ENCODE measurements at regions not wholly inside any gene's neighbourhood (a gene's known extent, or its start where the extent isn't known, plus 50 kb on each side); places are given as distances from the start of the nearest gene placed in this dataset.

GRCh38 chr5:56751572-56752313 is 63.6 kb upstream of the MAP3K1 start:
- intact Hi-C loops (cut with micrococcal nuclease) = no loop called here
- H3K9ac ChIP-seq (ENCODE audit: insufficient read depth, low read length, poor library complexity, severe bottlenecking) = no peak overlapping the region
- H4K20me1 ChIP-seq (ENCODE audit: insufficient read depth, low read length) = no peaks in the 10 kb centered on the region
- H3K4me2 ChIP-seq (replicated peaks; ENCODE audit: extremely low read depth, low read length, poor library complexity, severe bottlenecking) = no peak overlapping the region
- Mint-ChIP-seq H3K27ac (no peak overlapping the region), H3K4me3 (no peak overlapping the region), H3K27me3 (ENCODE audit: low read depth in 3 of 3) (peaks cover 0 to 1% (median 1%) of the 10 kb centered on the region in 3 donors), H3K36me3 (peaks cover 0 to 5% of the 10 kb centered on the region in 2 donors), H3K9me3 (peaks cover 0 to 14% (median 5%) of the 10 kb centered on the region in 7 donors), H3K4me1 (peaks cover under 1% of the 10 kb centered on the region)
- no peak for DNase-seq
- H3K27me3 ChIP-seq (ENCODE audit: control insufficient read depth in 2 of 2, insufficient read depth in 2 of 2, low read length in 2 of 2) = no peaks in the 10 kb centered on the region
- no peak for TF ChIP-seq CTCF (IDR thresholded peaks at IDR 0.05)
- H2AFZ ChIP-seq (ENCODE audit: insufficient read depth, low read depth, low read length, poor library complexity, severe bottlenecking) = no peak overlapping the region
- H3K4me3 ChIP-seq (replicated peaks in 1 of 3; ENCODE audit: low read depth in 2 of 3, low read length in 3 of 3) = no peak overlapping the region
- H3K27ac ChIP-seq (ENCODE audit: low read depth in 1 of 2, low read length in 2 of 2) = no peak overlapping the region
- no peaks in the 10 kb centered on the region for H3K4me1 ChIP-seq (ENCODE audit: control insufficient read depth in 1 of 2, insufficient read depth in 2 of 2, low read length in 2 of 2)
- H3K36me3 ChIP-seq (replicated peaks in 1 of 2; ENCODE audit: control insufficient read depth in 1 of 2, insufficient read depth in 2 of 2, low read length in 2 of 2) = no peaks in the 10 kb centered on the region
- peaks cover 0 to 3% of the 10 kb centered on the region in 2 donors for H3K9me3 ChIP-seq (replicated peaks in 1 of 2; ENCODE audit: control insufficient read depth in 1 of 2, insufficient read depth in 1 of 2, low read length in 2 of 2)
- WGBS (ENCODE audit: insufficient coverage) = 100% methylated on average over 1 of the region's 2 CpGs
- H3K79me2 ChIP-seq (ENCODE audit: insufficient read depth, low read length) = no peaks in the 10 kb centered on the region

GRCh38 chr5:56749842-56750241 is 65.5 kb upstream of the MAP3K1 start:
- intact Hi-C loops (cut with micrococcal nuclease) = no loop called here
- Histone ChIP-seq H3K4me2 (replicated peaks; ENCODE audit: extremely low read depth, low read length, poor library complexity, severe bottlenecking) (no peak overlapping the region), H4K20me1 (ENCODE audit: insufficient read depth, low read length) (no peaks in the 10 kb centered on the region), H2AFZ (ENCODE audit: insufficient read depth, low read depth, low read length, poor library complexity, severe bottlenecking) (no peak overlapping the region), H3K36me3 (replicated peaks in 1 of 2; ENCODE audit: control insufficient read depth in 1 of 2, insufficient read depth in 2 of 2, low read length in 2 of 2) (no peaks in the 10 kb centered on the region), H3K4me1 (ENCODE audit: control insufficient read depth in 1 of 2, insufficient read depth in 2 of 2, low read length in 2 of 2) (no peaks in the 10 kb centered on the region), H3K9ac (ENCODE audit: insufficient read depth, low read length, poor library complexity, severe bottlenecking) (no peak overlapping the region), H3K4me3 (replicated peaks in 1 of 3; ENCODE audit: low read depth in 2 of 3, low read length in 3 of 3) (no peak overlapping the region), H3K27ac (ENCODE audit: low read depth in 1 of 2, low read length in 2 of 2) (no peak overlapping the region), H3K79me2 (ENCODE audit: insufficient read depth, low read length) (no peaks in the 10 kb centered on the region), H3K27me3 (ENCODE audit: control insufficient read depth in 2 of 2, insufficient read depth in 2 of 2, low read length in 2 of 2) (no peaks in the 10 kb centered on the region), H3K9me3 (replicated peaks in 1 of 2; ENCODE audit: control insufficient read depth in 1 of 2, insufficient read depth in 1 of 2, low read length in 2 of 2) (peaks cover 0 to 3% of the 10 kb centered on the region in 2 donors)
- DNase-seq = no peak
- WGBS (ENCODE audit: insufficient coverage) = 100% methylated on average over 2 of the region's 3 CpGs
- Mint-ChIP-seq H3K4me1 (peaks cover 2% of the 10 kb centered on the region), H3K27ac (peak overlapping the region in 1 of 7 donors; percentile 46), H3K4me3 (no peak overlapping the region), H3K9me3 (peaks cover 0 to 14% (median 5%) of the 10 kb centered on the region in 7 donors), H3K27me3 (ENCODE audit: low read depth in 3 of 3) (peaks cover 0 to 1% (median 1%) of the 10 kb centered on the region in 3 donors), H3K36me3 (peaks cover 0 to 5% of the 10 kb centered on the region in 2 donors)
- no peak for TF ChIP-seq CTCF (IDR thresholded peaks at IDR 0.05)
